NCI-H2107 (cell line): ENCODE measurements at regions not wholly inside any gene's neighbourhood (a gene's known extent, or its start where the extent isn't known, plus 50 kb on each side); places are given as distances from the start of the nearest gene placed in this dataset.

ENCODE experiments used
- DNase-seq: peaks from one replicate; lab custom pipeline; 2025; lab: John Stamatoyannopoulos, UW

- DNase-seq = no peak
Measured at GRCh38 chr7:115883629-115884028, 146.9 kb downstream of the TFEC start.

- DNase-seq = no peak
Measured at GRCh38 chr7:115881476-115881875, 149.1 kb downstream of the TFEC start.

- no peak for DNase-seq
Measured at GRCh38 chr7:115879171-115879570, 151.4 kb downstream of the TFEC start.

GRCh38 chr7:115869801-115870200 lies 160.8 kb downstream of the TFEC start:
- DNase-seq = no peak

- DNase-seq = no peak
Measured at GRCh38 chr7:115869190-115869589, 161.4 kb downstream of the TFEC start.

- DNase-seq = no peak
Measured at GRCh38 chr7:115868369-115868768, 162.2 kb downstream of the TFEC start.

GRCh38 chr7:115864082-115864481 lies 166.5 kb downstream of the TFEC start:
- no peak for DNase-seq

GRCh38 chr7:115851291-115851690 lies 179.3 kb downstream of the TFEC start:
- DNase-seq = peak; percentile 4

- no peak for DNase-seq
Measured at GRCh38 chr7:115850774-115851173, 179.8 kb downstream of the TFEC start.

- DNase-seq = no peak
Measured at GRCh38 chr7:115844857-115845256, 185.7 kb downstream of the TFEC start.

GRCh38 chr7:115840702-115841101 lies 189.9 kb downstream of the TFEC start:
- no peak for DNase-seq

GRCh38 chr7:115838829-115839228 lies 191.7 kb downstream of the TFEC start:
- no peak for DNase-seq

GRCh38 chr7:115831371-115831770 lies 199.2 kb downstream of the TFEC start:
- no peak for DNase-seq

- DNase-seq = no peak
Measured at GRCh38 chr7:115827305-115828045, 203.1 kb downstream of the TFEC start.

GRCh38 chr7:115825456-115826115 lies 205.0 kb downstream of the TFEC start:
- DNase-seq = no peak

- DNase-seq = no peak
Measured at GRCh38 chr7:115822801-115823200, 207.8 kb downstream of the TFEC start.

GRCh38 chr7:115822380-115822779 lies 208.2 kb downstream of the TFEC start:
- no peak for DNase-seq

GRCh38 chr7:115816318-115816974 lies 214.1 kb downstream of the TFEC start:
- no peak for DNase-seq

- no peak for DNase-seq
Measured at GRCh38 chr7:115812794-115813193, 217.8 kb downstream of the TFEC start.

- DNase-seq = no peak
Measured at GRCh38 chr7:115805458-115805857, 225.1 kb downstream of the TFEC start.

GRCh38 chr7:115802415-115802814 lies 228.1 kb downstream of the TFEC start:
- DNase-seq = no peak

GRCh38 chr7:115799430-115799829 lies 231.1 kb downstream of the TFEC start:
- DNase-seq = no peak
